HepG2 (cell line): ENCODE measurements at regions not wholly inside any gene's neighbourhood (a gene's known extent, or its start where the extent isn't known, plus 50 kb on each side); places are given as distances from the start of the nearest gene placed in this dataset.

Source experiments
- CHD2 ChIP-seq: IDR thresholded peaks from 2 replicates; pipeline ENCODE4 v1.6.1; 2011; ENCODE audit warnings: low read depth, low read length, improper control_type of control experiment
- EHMT2 ChIP-seq: fragments of 200-600 bp; sonication (generic); IDR thresholded peaks from 2 replicates; pipeline ENCODE4 v1.7.0; 2017; ENCODE audit warnings: antibody characterized with exemption, low read depth, low read length, borderline replicate concordance
- HIVEP1 ChIP-seq: sonication (generic); formaldehyde crosslinking; IDR thresholded peaks from 2 replicates; pipeline ENCODE4 v1.4.0; 2020; ENCODE audit warnings: mild to moderate bottlenecking, missing genetic modification reagents
- NFE2L2 ChIP-seq: fragments of 150-350 bp; IDR thresholded peaks from 2 replicates; pipeline ENCODE4 v1.6.1; 2014; ENCODE audit warnings: low read length
- POLR2A ChIP-seq, 2 experiments: IDR thresholded peaks; 2 replicates each; pipeline ENCODE4 v1.6.1; 2011; ENCODE audit warnings: low read depth in 2 of 2, low read length in 2 of 2, mild to moderate bottlenecking in 1 of 2, moderate library complexity in 1 of 2; ENCODE audit not compliant: insufficient read depth in 1 of 2
- ZBTB3 ChIP-seq: sonication (generic); formaldehyde crosslinking; IDR thresholded peaks from 2 replicates; pipeline ENCODE4 v1.4.0; 2020; ENCODE audit warnings: low read depth, mild to moderate bottlenecking, moderate library complexity, missing genetic modification reagents, borderline replicate concordance
- ZNF160 ChIP-seq: sonication (generic); formaldehyde crosslinking; IDR thresholded peaks from 2 replicates; pipeline ENCODE4 v1.8.0; 2022; ENCODE audit warnings: mild to moderate bottlenecking, inconsistent platforms, missing genetic modification reagents
- ZNF274 ChIP-seq: sonication (generic); formaldehyde crosslinking; IDR thresholded peaks from 2 replicates; pipeline ENCODE4 v1.5.1; 2020; ENCODE audit warnings: mild to moderate bottlenecking, missing genetic modification reagents
- TF ChIP-seq, protein P1 (sequence below): sonication (generic); formaldehyde crosslinking; IDR thresholded peaks from 2 replicates; pipeline ENCODE4 v1.5.0; 2020; ENCODE audit warnings: mild to moderate bottlenecking, missing genetic modification reagents, moderate library complexity
- TF ChIP-seq, protein P2 (sequence below): IDR thresholded peaks from 2 replicates; pipeline ENCODE4 v1.6.1; 2016; ENCODE audit warnings: control low read depth
- TF ChIP-seq, protein P3 (sequence below): IDR thresholded peaks from 2 replicates; pipeline ENCODE4 v1.6.1; 2018; ENCODE audit warnings: missing genetic modification reagents, mild to moderate bottlenecking, missing compliant biosample characterization

GRCh38 chr13:22252281-22252830 is 581.5 kb downstream of the FGF9 start:
- TF ChIP-seq HIVEP1, result no peak
- no peak for TF ChIP-seq NFE2L2
- TF ChIP-seq, protein P1, sequence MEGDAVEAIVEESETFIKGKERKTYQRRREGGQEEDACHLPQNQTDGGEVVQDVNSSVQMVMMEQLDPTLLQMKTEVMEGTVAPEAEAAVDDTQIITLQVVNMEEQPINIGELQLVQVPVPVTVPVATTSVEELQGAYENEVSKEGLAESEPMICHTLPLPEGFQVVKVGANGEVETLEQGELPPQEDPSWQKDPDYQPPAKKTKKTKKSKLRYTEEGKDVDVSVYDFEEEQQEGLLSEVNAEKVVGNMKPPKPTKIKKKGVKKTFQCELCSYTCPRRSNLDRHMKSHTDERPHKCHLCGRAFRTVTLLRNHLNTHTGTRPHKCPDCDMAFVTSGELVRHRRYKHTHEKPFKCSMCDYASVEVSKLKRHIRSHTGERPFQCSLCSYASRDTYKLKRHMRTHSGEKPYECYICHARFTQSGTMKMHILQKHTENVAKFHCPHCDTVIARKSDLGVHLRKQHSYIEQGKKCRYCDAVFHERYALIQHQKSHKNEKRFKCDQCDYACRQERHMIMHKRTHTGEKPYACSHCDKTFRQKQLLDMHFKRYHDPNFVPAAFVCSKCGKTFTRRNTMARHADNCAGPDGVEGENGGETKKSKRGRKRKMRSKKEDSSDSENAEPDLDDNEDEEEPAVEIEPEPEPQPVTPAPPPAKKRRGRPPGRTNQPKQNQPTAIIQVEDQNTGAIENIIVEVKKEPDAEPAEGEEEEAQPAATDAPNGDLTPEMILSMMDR (CRISPR knock-in tag), result no peak
- no peak for TF ChIP-seq EHMT2
- TF ChIP-seq CHD2, result no peak
- no peak for TF ChIP-seq ZNF274 (CRISPR knock-in tag)
- TF ChIP-seq, protein P2, sequence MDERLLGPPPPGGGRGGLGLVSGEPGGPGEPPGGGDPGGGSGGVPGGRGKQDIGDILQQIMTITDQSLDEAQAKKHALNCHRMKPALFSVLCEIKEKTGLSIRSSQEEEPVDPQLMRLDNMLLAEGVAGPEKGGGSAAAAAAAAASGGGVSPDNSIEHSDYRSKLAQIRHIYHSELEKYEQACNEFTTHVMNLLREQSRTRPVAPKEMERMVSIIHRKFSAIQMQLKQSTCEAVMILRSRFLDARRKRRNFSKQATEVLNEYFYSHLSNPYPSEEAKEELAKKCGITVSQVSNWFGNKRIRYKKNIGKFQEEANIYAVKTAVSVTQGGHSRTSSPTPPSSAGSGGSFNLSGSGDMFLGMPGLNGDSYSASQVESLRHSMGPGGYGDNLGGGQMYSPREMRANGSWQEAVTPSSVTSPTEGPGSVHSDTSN, result no peak
- TF ChIP-seq, protein P3, sequence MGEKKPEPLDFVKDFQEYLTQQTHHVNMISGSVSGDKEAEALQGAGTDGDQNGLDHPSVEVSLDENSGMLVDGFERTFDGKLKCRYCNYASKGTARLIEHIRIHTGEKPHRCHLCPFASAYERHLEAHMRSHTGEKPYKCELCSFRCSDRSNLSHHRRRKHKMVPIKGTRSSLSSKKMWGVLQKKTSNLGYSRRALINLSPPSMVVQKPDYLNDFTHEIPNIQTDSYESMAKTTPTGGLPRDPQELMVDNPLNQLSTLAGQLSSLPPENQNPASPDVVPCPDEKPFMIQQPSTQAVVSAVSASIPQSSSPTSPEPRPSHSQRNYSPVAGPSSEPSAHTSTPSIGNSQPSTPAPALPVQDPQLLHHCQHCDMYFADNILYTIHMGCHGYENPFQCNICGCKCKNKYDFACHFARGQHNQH (CRISPR knock-in tag), result no peak
- TF ChIP-seq POLR2A (IDR thresholded peaks at IDR 0.05; ENCODE audit: insufficient read depth in 1 of 2, low read depth in 2 of 2, low read length in 2 of 2), result no peak
- TF ChIP-seq ZNF160 (CRISPR knock-in tag), result no peak
- TF ChIP-seq ZBTB3 (CRISPR knock-in tag), result no peak
